Gastrocnemius medialis (tissue), 4 donors: ENCODE measurements at regions not wholly inside any gene's neighbourhood (a gene's known extent, or its start where the extent isn't known, plus 50 kb on each side); places are given as distances from the start of the nearest gene placed in this dataset.

Experiments
- CTCF ChIP-seq, 5 experiments: fragments of 450-650 bp in 3 of 5; fragments of 200-600 bp in 2 of 5; sonication (generic) in 2 of 5; IDR thresholded peaks in 4 of 5; conservative IDR thresholded peaks in 1 of 5; 1 replicate in 4 of 5; 2 replicates in 1 of 5; pipeline ENCODE4 v1.5.1; 2016 to 2019; ENCODE audit warnings: antibody characterized with exemption in 5 of 5, mild to moderate bottlenecking in 3 of 5, moderate library complexity in 3 of 5
- POLR2A ChIP-seq, 2 donors: fragments of 450-650 bp; IDR thresholded peaks; one replicate each; pipeline ENCODE4 v1.6.1; 2017; ENCODE audit warnings: antibody characterized with exemption in 2 of 2, mild to moderate bottlenecking in 2 of 2, moderate library complexity in 2 of 2

- TF ChIP-seq POLR2A (IDR thresholded peaks at IDR 0.05) (no peak), CTCF (IDR thresholded peaks at IDR 0.05 in 4 of 5, conservative IDR thresholded peaks at IDR 0.05 in 1 of 5) (no peak)
Measured at GRCh38 chr13:40346592-40346991, 319.8 kb downstream of the FOXO1 start.
